WERI-Rb-1 (cell line): ENCODE measurements at regions not wholly inside any gene's neighbourhood (a gene's known extent, or its start where the extent isn't known, plus 50 kb on each side); places are given as distances from the start of the nearest gene placed in this dataset.

Experiments
- DNase-seq: peaks from one replicate; pipeline ENCODE4 v3.0.0-alpha.2; 2020
- H3K27ac ChIP-seq: fragments of 250-450 bp; sonication (Bioruptor Pico); 2 replicates; pipeline ENCODE4 v1.5.1; 2020; ENCODE audit warnings: mild to moderate bottlenecking, moderate library complexity
- H3K27me3 ChIP-seq: fragments of 250-450 bp; sonication (Bioruptor Pico); 2 replicates; pipeline ENCODE4 v1.5.1; 2021; ENCODE audit warnings: mild to moderate bottlenecking, low read depth, moderate library complexity; ENCODE audit not compliant: insufficient read depth, severe bottlenecking
- H3K36me3 ChIP-seq: fragments of 250-450 bp; sonication (Bioruptor Pico); 2 replicates; pipeline ENCODE4 v1.5.1; 2020; ENCODE audit warnings: mild to moderate bottlenecking, moderate library complexity
- H3K4me3 ChIP-seq: 2 replicates; pipeline ENCODE4 v1.5.1; 2011; ENCODE audit warnings: low read depth, mild to moderate bottlenecking, control low read depth, low read length
- H3K9me3 ChIP-seq: fragments of 250-450 bp; sonication (Bioruptor Pico); 2 replicates; pipeline ENCODE4 v1.5.1; 2021; ENCODE audit warnings: mild to moderate bottlenecking, moderate library complexity; ENCODE audit not compliant: severe bottlenecking
- CTCF ChIP-seq: IDR thresholded peaks from 2 replicates; pipeline ENCODE4 v1.5.1; 2011; ENCODE audit warnings: low read depth, mild to moderate bottlenecking, control low read depth, inconsistent platforms, low read length

- H3K9me3 ChIP-seq = no peaks in the 10 kb centered on the region
- H3K27me3 ChIP-seq = no peaks in the 10 kb centered on the region
- no peak for TF ChIP-seq CTCF
- H3K27ac ChIP-seq = no peak overlapping the region
- DNase-seq = no peak
- H3K4me3 ChIP-seq = no peak overlapping the region
- H3K36me3 ChIP-seq = no peaks in the 10 kb centered on the region
Measured at GRCh38 chr1:60227601-60228000, 154.0 kb upstream of the C1orf87 start.

- no peak for TF ChIP-seq CTCF
- H3K27me3 ChIP-seq = no peaks in the 10 kb centered on the region
- H3K4me3 ChIP-seq = no peak overlapping the region
- H3K9me3 ChIP-seq = no peaks in the 10 kb centered on the region
- no peaks in the 10 kb centered on the region for H3K36me3 ChIP-seq
- no peak overlapping the region for H3K27ac ChIP-seq
- no peak for DNase-seq
Measured at GRCh38 chr1:60225486-60225885, 151.9 kb upstream of the C1orf87 start.

- TF ChIP-seq CTCF = no peak
Measured at GRCh38 chr1:60224523-60224922, 151.0 kb upstream of the C1orf87 start.

GRCh38 chr1:60223158-60223557 is 149.6 kb upstream of the C1orf87 start:
- no peaks in the 10 kb centered on the region for H3K9me3 ChIP-seq
- no peaks in the 10 kb centered on the region for H3K27me3 ChIP-seq
- no peak for DNase-seq
- no peak for TF ChIP-seq CTCF
- H3K36me3 ChIP-seq = no peaks in the 10 kb centered on the region
- no peak overlapping the region for H3K4me3 ChIP-seq
- no peak overlapping the region for H3K27ac ChIP-seq

More at GRCh38 chr1:60224523-60224922, 151.0 kb upstream of the C1orf87 start:
- no peak overlapping the region for H3K27ac ChIP-seq
- H3K9me3 ChIP-seq = no peaks in the 10 kb centered on the region
- no peak for DNase-seq
- no peaks in the 10 kb centered on the region for H3K36me3 ChIP-seq
- H3K27me3 ChIP-seq = no peaks in the 10 kb centered on the region
- no peak overlapping the region for H3K4me3 ChIP-seq

- no peaks in the 10 kb centered on the region for H3K9me3 ChIP-seq
- no peak for TF ChIP-seq CTCF
- no peak overlapping the region for H3K27ac ChIP-seq
- H3K36me3 ChIP-seq = no peaks in the 10 kb centered on the region
- DNase-seq = no peak
- no peaks in the 10 kb centered on the region for H3K27me3 ChIP-seq
- no peak overlapping the region for H3K4me3 ChIP-seq
Measured at GRCh38 chr1:60222360-60223115, 149.0 kb upstream of the C1orf87 start.

- DNase-seq = no peak
- no peak for TF ChIP-seq CTCF
- Histone ChIP-seq H3K9me3 (no peaks in the 10 kb centered on the region), H3K27ac (no peak overlapping the region), H3K4me3 (no peak overlapping the region), H3K36me3 (no peaks in the 10 kb centered on the region), H3K27me3 (no peaks in the 10 kb centered on the region)
Measured at GRCh38 chr1:60213253-60213652, 139.7 kb upstream of the C1orf87 start.
